DND-41 (cell line): ENCODE measurements at regions not wholly inside any gene's neighbourhood (a gene's known extent, or its start where the extent isn't known, plus 50 kb on each side); places are given as distances from the start of the nearest gene placed in this dataset.

Experiments used
- EZH2 ChIP-seq: IDR thresholded peaks from 3 replicates; pipeline ENCODE4 v1.6.1; 2012; ENCODE audit warnings: borderline replicate concordance, low read depth, mild to moderate bottlenecking, moderate library complexity, low read length, inconsistent platforms; ENCODE audit not compliant: severe bottlenecking
- TF ChIP-seq, protein P1 (sequence below): IDR thresholded peaks from 2 replicates; pipeline ENCODE4 v1.5.1; 2012; ENCODE audit warnings: borderline replicate concordance, low read length, moderate library complexity, mild to moderate bottlenecking; ENCODE audit not compliant: poor library complexity, severe bottlenecking; ENCODE audit errors: extremely low read depth

DNA sequence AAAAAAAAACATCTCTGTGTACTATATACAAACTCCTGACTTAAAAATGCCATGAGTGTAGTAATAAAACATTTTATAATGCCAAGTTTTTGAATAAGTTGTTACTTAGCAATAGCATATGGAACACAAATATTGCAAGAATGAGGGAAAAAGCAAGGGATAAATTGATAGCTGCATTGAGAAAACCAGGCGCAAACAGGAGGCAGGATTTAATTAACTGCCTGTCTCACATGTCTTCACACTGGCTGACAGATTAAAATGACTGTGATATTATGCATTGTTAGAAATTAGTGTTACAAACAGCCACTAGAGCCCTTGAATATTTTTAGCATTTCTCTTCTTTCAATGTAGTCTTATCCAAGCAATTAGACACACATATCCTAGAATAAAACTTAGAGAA, 1817.5 kb upstream of the NUDT12 start:
- TF ChIP-seq, protein P1, sequence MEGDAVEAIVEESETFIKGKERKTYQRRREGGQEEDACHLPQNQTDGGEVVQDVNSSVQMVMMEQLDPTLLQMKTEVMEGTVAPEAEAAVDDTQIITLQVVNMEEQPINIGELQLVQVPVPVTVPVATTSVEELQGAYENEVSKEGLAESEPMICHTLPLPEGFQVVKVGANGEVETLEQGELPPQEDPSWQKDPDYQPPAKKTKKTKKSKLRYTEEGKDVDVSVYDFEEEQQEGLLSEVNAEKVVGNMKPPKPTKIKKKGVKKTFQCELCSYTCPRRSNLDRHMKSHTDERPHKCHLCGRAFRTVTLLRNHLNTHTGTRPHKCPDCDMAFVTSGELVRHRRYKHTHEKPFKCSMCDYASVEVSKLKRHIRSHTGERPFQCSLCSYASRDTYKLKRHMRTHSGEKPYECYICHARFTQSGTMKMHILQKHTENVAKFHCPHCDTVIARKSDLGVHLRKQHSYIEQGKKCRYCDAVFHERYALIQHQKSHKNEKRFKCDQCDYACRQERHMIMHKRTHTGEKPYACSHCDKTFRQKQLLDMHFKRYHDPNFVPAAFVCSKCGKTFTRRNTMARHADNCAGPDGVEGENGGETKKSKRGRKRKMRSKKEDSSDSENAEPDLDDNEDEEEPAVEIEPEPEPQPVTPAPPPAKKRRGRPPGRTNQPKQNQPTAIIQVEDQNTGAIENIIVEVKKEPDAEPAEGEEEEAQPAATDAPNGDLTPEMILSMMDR, result no peak
- TF ChIP-seq EZH2, result no peak
